H9 (cell line): ENCODE measurements at regions not wholly inside any gene's neighbourhood (a gene's known extent, or its start where the extent isn't known, plus 50 kb on each side); places are given as distances from the start of the nearest gene placed in this dataset.

ENCODE experiments used
- DNase-seq: peaks from one replicate; pipeline ENCODE4 v3.0.0-alpha.2; 2017
- H2AFZ ChIP-seq: one replicate; pipeline ENCODE4 v1.6.1; 2013; ENCODE audit warnings: mild to moderate bottlenecking, low read length, control low read depth, moderate library complexity
- H2AK5ac ChIP-seq: 2 replicates; pipeline ENCODE4 v1.6.1; 2013; ENCODE audit warnings: low read length, control low read depth, mixed read lengths; ENCODE audit not compliant: insufficient read length
- H2BK120ac ChIP-seq: one replicate; pipeline ENCODE4 v1.6.1; 2013; ENCODE audit warnings: low read depth, mild to moderate bottlenecking, low read length, control low read depth, inconsistent platforms; ENCODE audit not compliant: poor library complexity, severe bottlenecking
- H2BK12ac ChIP-seq: 2 replicates; pipeline ENCODE4 v1.6.1; 2013; ENCODE audit warnings: low read length, control low read depth, mixed read lengths, low read depth; ENCODE audit not compliant: insufficient read length
- H2BK15ac ChIP-seq: 2 replicates; pipeline ENCODE4 v1.6.1; 2013; ENCODE audit warnings: low read depth, low read length, control low read depth
- H2BK20ac ChIP-seq: one replicate; pipeline ENCODE4 v1.6.1; 2013; ENCODE audit warnings: low read depth, mild to moderate bottlenecking, low read length, control low read depth, inconsistent platforms; ENCODE audit not compliant: poor library complexity, severe bottlenecking
- H2BK5ac ChIP-seq: 2 replicates; pipeline ENCODE4 v1.6.1; 2013; ENCODE audit warnings: low read length, control low read depth, mixed read lengths; ENCODE audit not compliant: insufficient read length
- H3K14ac ChIP-seq: 2 replicates; pipeline ENCODE4 v1.6.1; 2013; ENCODE audit warnings: low read length, control low read depth; ENCODE audit not compliant: insufficient read depth
- H3K18ac ChIP-seq: 2 replicates; pipeline ENCODE4 v1.6.1; 2013; ENCODE audit warnings: low read depth, mild to moderate bottlenecking, mixed read lengths, low read length, control low read depth; ENCODE audit not compliant: insufficient read length
- H3K23ac ChIP-seq: 2 replicates; pipeline ENCODE4 v1.6.1; 2013; ENCODE audit warnings: low read length, control low read depth, mixed read lengths, low read depth; ENCODE audit not compliant: insufficient read length
- H3K23me2 ChIP-seq: 2 replicates; pipeline ENCODE4 v1.6.1; 2013; ENCODE audit warnings: low read depth, mild to moderate bottlenecking, mixed read lengths, low read length, control low read depth; ENCODE audit not compliant: insufficient read length, poor library complexity, severe bottlenecking
- H3K27ac ChIP-seq: 2 replicates; pipeline ENCODE4 v1.5.1; 2013; ENCODE audit warnings: low read length, control low read depth, mixed read lengths, low read depth; ENCODE audit not compliant: insufficient read length
- H3K27me3 ChIP-seq: 2 replicates; pipeline ENCODE4 v1.6.1; 2013; ENCODE audit warnings: low read length, control low read depth, inconsistent platforms; ENCODE audit not compliant: insufficient read depth
- H3K4ac ChIP-seq: 2 replicates; pipeline ENCODE4 v1.6.1; 2013; ENCODE audit warnings: low read depth, mild to moderate bottlenecking, control low read depth, inconsistent platforms, low read length, moderate library complexity
- H3K4me1 ChIP-seq: 2 replicates; pipeline ENCODE4 v1.6.1; 2013; ENCODE audit warnings: low read length, control low read depth, inconsistent platforms; ENCODE audit not compliant: insufficient read depth
- H3K4me2 ChIP-seq: 2 replicates; pipeline ENCODE4 v1.6.1; 2013; ENCODE audit warnings: low read length, control low read depth, mixed read lengths; ENCODE audit not compliant: insufficient read length, insufficient read depth
- H3K56ac ChIP-seq: 2 replicates; pipeline ENCODE4 v1.6.1; 2013; ENCODE audit warnings: low read depth, mild to moderate bottlenecking, mixed read lengths, low read length, control low read depth; ENCODE audit not compliant: insufficient read length
- H3K79me1 ChIP-seq: 2 replicates; pipeline ENCODE4 v1.6.1; 2013; ENCODE audit warnings: low read depth, mild to moderate bottlenecking, moderate library complexity, low read length, control low read depth, inconsistent platforms; ENCODE audit not compliant: insufficient read depth, poor library complexity, severe bottlenecking
- H3K79me2 ChIP-seq: 2 replicates; pipeline ENCODE4 v1.6.1; 2013; ENCODE audit warnings: low read length, control low read depth, inconsistent platforms; ENCODE audit not compliant: insufficient read depth
- H3K9ac ChIP-seq: 2 replicates; pipeline ENCODE4 v1.6.1; 2013; ENCODE audit warnings: low read length, control low read depth, mixed read lengths; ENCODE audit not compliant: insufficient read length; ENCODE audit errors: extremely low read depth
- H3K9me3 ChIP-seq: one replicate; pipeline ENCODE4 v1.6.1; 2013; ENCODE audit warnings: low read depth, low read length, inconsistent platforms; ENCODE audit not compliant: control insufficient read depth
- H3T11ph ChIP-seq: one replicate; pipeline ENCODE4 v1.6.1; 2013; ENCODE audit warnings: mild to moderate bottlenecking, low read length, control low read depth, inconsistent platforms
- H4K20me1 ChIP-seq: one replicate; pipeline ENCODE4 v1.6.1; 2013; ENCODE audit not compliant: control insufficient read depth, insufficient read length, insufficient read depth
- H4K5ac ChIP-seq: 2 replicates; pipeline ENCODE4 v1.6.1; 2013; ENCODE audit warnings: low read depth, mild to moderate bottlenecking, mixed read lengths, low read length, control low read depth; ENCODE audit not compliant: insufficient read length
- H4K8ac ChIP-seq: replicated peaks from 2 replicates; pipeline ENCODE4 v1.6.1; 2013; ENCODE audit warnings: low read length, control low read depth, mixed read lengths, low read depth; ENCODE audit not compliant: insufficient read length
- H4K91ac ChIP-seq: 2 replicates; pipeline ENCODE4 v1.6.1; 2013; ENCODE audit warnings: low read depth, mild to moderate bottlenecking, moderate library complexity, mixed read lengths, low read length, control low read depth; ENCODE audit not compliant: insufficient read length
- H3K27ac Mint-ChIP-seq, 3 experiments: 2 replicates in 2 of 3; 3 replicates in 1 of 3; pipeline ENCODE4 v1.8.0; 2020 to 2021; ENCODE audit warnings: mixed read lengths in 3 of 3, mild to moderate bottlenecking in 1 of 3, moderate library complexity in 1 of 3
- H3K27me3 Mint-ChIP-seq: 2 replicates; pipeline ENCODE4 v1.8.0; 2021; ENCODE audit warnings: low read depth, mild to moderate bottlenecking, moderate library complexity, mixed read lengths
- H3K36me3 Mint-ChIP-seq, 3 experiments: 2 replicates in 2 of 3; 3 replicates in 1 of 3; pipeline ENCODE4 v1.8.0; 2020 to 2021; ENCODE audit warnings: low read depth in 3 of 3, mixed read lengths in 3 of 3; ENCODE audit not compliant: insufficient read depth in 1 of 3
- H3K4me1 Mint-ChIP-seq, 2 experiments: 2 replicates each; pipeline ENCODE4 v1.8.0; 2020; ENCODE audit warnings: mixed read lengths in 2 of 2
- H3K4me3 Mint-ChIP-seq, 2 experiments: 2 replicates in 1 of 2; 3 replicates in 1 of 2; pipeline ENCODE4 v1.8.0; 2020 to 2021; ENCODE audit warnings: mild to moderate bottlenecking in 2 of 2, mixed read lengths in 2 of 2, moderate library complexity in 1 of 2
- H3K9me3 Mint-ChIP-seq, 2 experiments: 2 replicates in 1 of 2; 3 replicates in 1 of 2; pipeline ENCODE4 v1.8.0; 2020; ENCODE audit warnings: mild to moderate bottlenecking in 2 of 2, mixed read lengths in 2 of 2, moderate library complexity in 1 of 2
- WGBS: extraction: QIAGEN DNeasy Blood & Tissue Kit; methylation state at CpG from one replicate; pipeline ENCODE4 v1.1.7; 2013; ENCODE audit warnings: missing lambda C conversion rate, low lambda C conversion rate, mixed read lengths; ENCODE audit not compliant: insufficient read length; ENCODE audit errors: extremely low coverage; 5-methylcytosine and 5-hydroxymethylcytosine counted together
- TF ChIP-seq, protein P1 (sequence below): fragments of 200-600 bp; sonication (generic); conservative IDR thresholded peaks from 3 replicates; pipeline ENCODE4 v1.8.0; 2021; ENCODE audit warnings: antibody characterized with exemption, mild to moderate bottlenecking

DNA sequence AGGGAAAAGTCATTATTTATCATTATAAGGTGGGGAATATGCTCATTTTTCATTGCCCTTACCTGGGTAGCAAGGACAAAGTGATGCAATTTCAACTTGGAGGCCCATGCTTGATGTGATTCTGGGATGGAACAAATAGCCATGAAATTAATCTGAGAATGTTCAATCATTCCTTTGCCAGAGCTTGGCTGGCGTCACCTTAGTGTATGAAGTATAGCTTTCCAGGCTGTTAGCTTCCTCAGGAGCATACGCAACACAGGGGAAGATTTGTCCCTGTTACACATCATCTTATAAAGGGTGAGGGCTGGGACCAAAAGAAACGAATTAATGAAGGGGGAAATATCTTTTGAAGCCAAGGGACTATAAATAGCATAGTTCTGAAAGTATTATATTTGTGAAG is 91.4 kb upstream of the DEPDC1 start:
- H2AK5ac ChIP-seq: no peak overlapping the region

More for the DNA sequence above, 91.4 kb upstream of the DEPDC1 start:
- Histone ChIP-seq H3K9me3 (no peaks in the 10 kb centered on the region), H3K27ac (no peak overlapping the region), H3K27me3 (no peaks in the 10 kb centered on the region), H4K20me1 (no peaks in the 10 kb centered on the region), H3K9ac (no peak overlapping the region), H3K56ac (no peak overlapping the region), H3K4me1 (no peaks in the 10 kb centered on the region), H3K4ac (no peak overlapping the region), H3K79me2 (no peaks in the 10 kb centered on the region), H3K18ac (no peak overlapping the region), H2BK120ac (no peak overlapping the region), H4K8ac (no peak overlapping the region), H3K14ac (no peak overlapping the region), H3K23ac (no peak overlapping the region), H3K79me1 (no peaks in the 10 kb centered on the region), H3K4me2 (no peak overlapping the region), H2BK15ac (no peak overlapping the region), H2BK20ac (no peak overlapping the region), H4K91ac (no peak overlapping the region), H3T11ph (no peak overlapping the region), H3K23me2 (no peaks in the 10 kb centered on the region), H4K5ac (no peak overlapping the region), H2AFZ (no peak overlapping the region), H2BK5ac (no peak overlapping the region), H2BK12ac (no peak overlapping the region)
- H3K36me3 Mint-ChIP-seq: peaks cover 0 to 4% (median 0%) of the 10 kb centered on the region in 3 experiments; a peak in 1 of 7 replicates
- H3K27ac Mint-ChIP-seq: no peak overlapping the region
- no peak overlapping the region for H3K4me3 Mint-ChIP-seq
- no peaks in the 10 kb centered on the region for H3K27me3 Mint-ChIP-seq
- DNase-seq: no peak
- no CpG with 5 or more reads among the region's 3 CpGs for WGBS
- peaks cover 6 to 8% of the 10 kb centered on the region in 2 experiments; a peak in 4 of 5 replicates for H3K9me3 Mint-ChIP-seq
- no peaks in the 10 kb centered on the region for H3K4me1 Mint-ChIP-seq
- TF ChIP-seq, protein P1, sequence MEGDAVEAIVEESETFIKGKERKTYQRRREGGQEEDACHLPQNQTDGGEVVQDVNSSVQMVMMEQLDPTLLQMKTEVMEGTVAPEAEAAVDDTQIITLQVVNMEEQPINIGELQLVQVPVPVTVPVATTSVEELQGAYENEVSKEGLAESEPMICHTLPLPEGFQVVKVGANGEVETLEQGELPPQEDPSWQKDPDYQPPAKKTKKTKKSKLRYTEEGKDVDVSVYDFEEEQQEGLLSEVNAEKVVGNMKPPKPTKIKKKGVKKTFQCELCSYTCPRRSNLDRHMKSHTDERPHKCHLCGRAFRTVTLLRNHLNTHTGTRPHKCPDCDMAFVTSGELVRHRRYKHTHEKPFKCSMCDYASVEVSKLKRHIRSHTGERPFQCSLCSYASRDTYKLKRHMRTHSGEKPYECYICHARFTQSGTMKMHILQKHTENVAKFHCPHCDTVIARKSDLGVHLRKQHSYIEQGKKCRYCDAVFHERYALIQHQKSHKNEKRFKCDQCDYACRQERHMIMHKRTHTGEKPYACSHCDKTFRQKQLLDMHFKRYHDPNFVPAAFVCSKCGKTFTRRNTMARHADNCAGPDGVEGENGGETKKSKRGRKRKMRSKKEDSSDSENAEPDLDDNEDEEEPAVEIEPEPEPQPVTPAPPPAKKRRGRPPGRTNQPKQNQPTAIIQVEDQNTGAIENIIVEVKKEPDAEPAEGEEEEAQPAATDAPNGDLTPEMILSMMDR: no peak
